ENCODE measurements at regions not wholly inside any gene's neighbourhood (a gene's known extent, or its start where the extent isn't known, plus 50 kb on each side); places are given as distances from the start of the nearest gene placed in this dataset.

DNA sequence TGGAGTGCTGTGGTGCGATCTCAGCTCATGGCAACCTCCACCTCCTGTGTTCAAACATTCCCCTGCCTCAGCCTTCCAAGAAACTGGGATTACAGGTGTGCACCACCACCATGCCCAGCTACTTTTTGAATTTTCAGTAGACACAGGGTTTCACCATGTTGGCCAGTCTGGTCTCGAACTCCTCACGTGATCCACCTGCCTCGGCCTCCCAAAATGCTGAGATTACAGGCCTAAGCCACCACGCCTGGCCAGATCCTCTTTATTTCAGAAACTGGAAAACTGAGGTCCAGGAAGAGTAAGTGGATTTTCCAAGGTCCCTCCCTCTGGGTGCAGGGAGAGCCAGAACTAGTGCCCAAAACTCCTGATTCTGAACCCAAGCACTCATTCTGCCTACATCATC is 413.1 kb upstream of the AUTS2 start:
- H3K9me3 ChIP-seq (ENCODE audit: control insufficient read depth, insufficient read depth, low read length), result 0 out of 2 replicates have a peak, but pooled peaks cover 3% of the 10 kb centered on the region
- H3K4me1 ChIP-seq (ENCODE audit: control insufficient read depth, low read length), result peaks cover 27% of the 10 kb centered on the region
- H3K4me2 ChIP-seq (ENCODE audit: low read length), result no peak overlapping the region
- no peaks in the 10 kb centered on the region for H4K20me1 ChIP-seq (ENCODE audit: control insufficient read depth, insufficient read depth, low read depth, low read length)
- no peak overlapping the region for H3K27ac ChIP-seq (ENCODE audit: low read depth, low read length)
- H3K79me2 ChIP-seq (ENCODE audit: control insufficient read depth, low read length), result no peaks in the 10 kb centered on the region
- no peak overlapping the region for H3K4me3 ChIP-seq (ENCODE audit: low read length)
- no peak for TF ChIP-seq EZH2phosphoT487 (IDR thresholded peaks at IDR 0.05; ENCODE audit: borderline replicate concordance, low read length)
- TF ChIP-seq, protein P1, sequence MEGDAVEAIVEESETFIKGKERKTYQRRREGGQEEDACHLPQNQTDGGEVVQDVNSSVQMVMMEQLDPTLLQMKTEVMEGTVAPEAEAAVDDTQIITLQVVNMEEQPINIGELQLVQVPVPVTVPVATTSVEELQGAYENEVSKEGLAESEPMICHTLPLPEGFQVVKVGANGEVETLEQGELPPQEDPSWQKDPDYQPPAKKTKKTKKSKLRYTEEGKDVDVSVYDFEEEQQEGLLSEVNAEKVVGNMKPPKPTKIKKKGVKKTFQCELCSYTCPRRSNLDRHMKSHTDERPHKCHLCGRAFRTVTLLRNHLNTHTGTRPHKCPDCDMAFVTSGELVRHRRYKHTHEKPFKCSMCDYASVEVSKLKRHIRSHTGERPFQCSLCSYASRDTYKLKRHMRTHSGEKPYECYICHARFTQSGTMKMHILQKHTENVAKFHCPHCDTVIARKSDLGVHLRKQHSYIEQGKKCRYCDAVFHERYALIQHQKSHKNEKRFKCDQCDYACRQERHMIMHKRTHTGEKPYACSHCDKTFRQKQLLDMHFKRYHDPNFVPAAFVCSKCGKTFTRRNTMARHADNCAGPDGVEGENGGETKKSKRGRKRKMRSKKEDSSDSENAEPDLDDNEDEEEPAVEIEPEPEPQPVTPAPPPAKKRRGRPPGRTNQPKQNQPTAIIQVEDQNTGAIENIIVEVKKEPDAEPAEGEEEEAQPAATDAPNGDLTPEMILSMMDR (IDR thresholded peaks at IDR 0.05; ENCODE audit: low read depth, low read length, poor library complexity, severe bottlenecking), result no peak
- H3K9me2 ChIP-seq (replicated peaks; ENCODE audit: control insufficient read depth, low read length), result no peaks in the 10 kb centered on the region
- peaks cover 5% of the 10 kb centered on the region; the same call in 1 of the 2 replicates for H3F3A ChIP-seq (ENCODE audit: control insufficient read depth, insufficient read depth)
- H3K27me3 ChIP-seq (ENCODE audit: control insufficient read depth, low read length), result 0 out of 2 replicates have a peak, but pooled peaks cover 2% of the 10 kb centered on the region
- H3K36me3 ChIP-seq (ENCODE audit: control insufficient read depth, low read length), result no peaks in the 10 kb centered on the region

DNA sequence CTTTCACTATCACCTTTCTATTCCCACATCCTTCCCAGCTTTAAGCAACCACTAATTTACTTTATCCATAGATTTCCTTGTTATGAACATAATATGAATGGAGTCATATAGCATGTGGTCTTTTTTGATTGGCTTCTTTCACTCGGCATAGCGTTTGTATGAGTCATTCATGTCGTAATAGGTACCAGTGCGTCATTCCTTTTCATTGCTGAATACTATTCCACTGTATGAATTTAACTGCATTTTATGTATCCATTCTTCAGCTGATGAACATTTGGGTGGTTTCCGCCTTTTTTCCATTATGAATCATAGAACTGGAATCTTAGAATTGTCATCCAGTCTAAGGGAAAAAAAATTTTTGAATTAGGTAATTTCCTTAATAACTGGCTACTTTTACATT is 411.3 kb upstream of the AUTS2 start:
- H3K9me3 ChIP-seq (ENCODE audit: control insufficient read depth, insufficient read depth, low read length), result no peaks in the 10 kb centered on the region
- 0 out of 2 replicates have a peak, but pooled peaks cover 2% of the 10 kb centered on the region for H3K27me3 ChIP-seq (ENCODE audit: control insufficient read depth, low read length)
- H3K4me3 ChIP-seq (ENCODE audit: low read length), result no peak overlapping the region
- H3F3A ChIP-seq (ENCODE audit: control insufficient read depth, insufficient read depth), result peaks cover 5% of the 10 kb centered on the region; the same call in 1 of the 2 replicates
- TF ChIP-seq, protein P1 (IDR thresholded peaks at IDR 0.05; ENCODE audit: low read depth, low read length, poor library complexity, severe bottlenecking), result no peak
- no peak for TF ChIP-seq EZH2phosphoT487 (IDR thresholded peaks at IDR 0.05; ENCODE audit: borderline replicate concordance, low read length)
- H3K4me2 ChIP-seq (ENCODE audit: low read length), result no peak overlapping the region
- H3K4me1 ChIP-seq (ENCODE audit: control insufficient read depth, low read length), result peaks cover 24% of the 10 kb centered on the region
- H3K36me3 ChIP-seq (ENCODE audit: control insufficient read depth, low read length), result no peaks in the 10 kb centered on the region
- H3K27ac ChIP-seq (ENCODE audit: low read depth, low read length), result no peak overlapping the region
- no peaks in the 10 kb centered on the region for H3K79me2 ChIP-seq (ENCODE audit: control insufficient read depth, low read length)
- no peaks in the 10 kb centered on the region for H4K20me1 ChIP-seq (ENCODE audit: control insufficient read depth, insufficient read depth, low read depth, low read length)
- no peaks in the 10 kb centered on the region for H3K9me2 ChIP-seq (replicated peaks; ENCODE audit: control insufficient read depth, low read length)

DNA sequence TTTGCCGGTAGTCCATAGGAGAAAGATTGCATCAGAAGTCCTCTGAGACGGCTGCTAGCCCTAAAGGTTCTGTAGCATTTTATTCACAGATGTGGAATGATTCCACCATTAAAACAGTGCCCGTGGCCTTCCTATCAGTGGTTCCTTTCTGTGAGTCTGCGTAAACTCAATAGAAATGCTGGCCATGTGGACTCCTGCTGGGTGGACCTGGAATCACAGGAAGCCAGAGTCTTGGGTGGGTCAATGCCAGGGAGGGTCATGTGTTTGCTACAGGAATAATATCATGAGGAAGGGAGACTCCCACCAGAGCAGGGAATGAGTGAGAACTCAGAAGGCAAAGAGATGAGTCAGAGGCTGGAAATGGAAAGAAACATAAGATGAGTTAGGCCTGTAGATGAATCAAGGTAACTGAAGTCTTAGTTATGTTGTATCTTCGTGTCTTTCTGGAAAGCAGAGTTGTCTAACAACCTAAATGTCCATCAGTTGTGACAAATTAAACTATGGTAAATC is 410.4 kb upstream of the AUTS2 start:
- Histone ChIP-seq H3K4me1 (ENCODE audit: control insufficient read depth, low read length) (peaks cover 15% of the 10 kb centered on the region), H3K79me2 (ENCODE audit: control insufficient read depth, low read length) (no peaks in the 10 kb centered on the region), H3K36me3 (ENCODE audit: control insufficient read depth, low read length) (no peaks in the 10 kb centered on the region), H3K27me3 (ENCODE audit: control insufficient read depth, low read length) (0 out of 2 replicates have a peak, but pooled peaks cover 2% of the 10 kb centered on the region), H4K20me1 (ENCODE audit: control insufficient read depth, insufficient read depth, low read depth, low read length) (no peaks in the 10 kb centered on the region), H3K9me2 (replicated peaks; ENCODE audit: control insufficient read depth, low read length) (no peaks in the 10 kb centered on the region), H3K27ac (ENCODE audit: low read depth, low read length) (no peak overlapping the region), H3K4me2 (ENCODE audit: low read length) (no peak overlapping the region), H3K4me3 (ENCODE audit: low read length) (no peak overlapping the region), H3K9me3 (ENCODE audit: control insufficient read depth, insufficient read depth, low read length) (no peaks in the 10 kb centered on the region), H3F3A (ENCODE audit: control insufficient read depth, insufficient read depth) (no peaks in the 10 kb centered on the region)
- TF ChIP-seq, protein P1 (IDR thresholded peaks at IDR 0.05; ENCODE audit: low read depth, low read length, poor library complexity, severe bottlenecking), result no peak
- TF ChIP-seq EZH2phosphoT487 (IDR thresholded peaks at IDR 0.05; ENCODE audit: borderline replicate concordance, low read length), result no peak

Measured in DOHH2 (cell line).